HEK293 (cell line): ENCODE measurements at regions not wholly inside any gene's neighbourhood (a gene's known extent, or its start where the extent isn't known, plus 50 kb on each side); places are given as distances from the start of the nearest gene placed in this dataset.

Source experiments
- CTCF ChIA-PET: fragments of 350-600 bp; formaldehyde crosslinking; extraction: SDS; loops from one replicate; lab custom pipeline; 2021; ENCODE audit warnings: antibody characterized with exemption; lab: Yijun Ruan, JAX
- POLR2A ChIA-PET: fragments of 300-600 bp; formaldehyde crosslinking; extraction: SDS; loops from one replicate; lab custom pipeline; 2020; ENCODE audit warnings: antibody characterized with exemption, inconsistent platforms; lab: Yijun Ruan, JAX
- H3K27ac ChIP-seq: fragments of 200-500 bp; sonication (Bioruptor generic); 2 replicates; pipeline ENCODE4 v1.5.1; 2014; ENCODE audit warnings: low read depth, low read length, control low read depth, inconsistent platforms; ENCODE audit errors: extremely low read depth
- H3K36me3 ChIP-seq, 2 experiments: fragments of 200-500 bp in 1 of 2; sonication (Bioruptor generic) in 1 of 2; 1 replicate in 1 of 2; 2 replicates in 1 of 2; pipeline ENCODE4 v1.5.1; 2014 to 2017; ENCODE audit warnings: inconsistent platforms in 2 of 2, low read length in 2 of 2; ENCODE audit not compliant: control insufficient read depth in 2 of 2, insufficient read depth in 1 of 2
- H3K4me1 ChIP-seq: fragments of 200-500 bp; sonication (Bioruptor generic); 2 replicates; pipeline ENCODE4 v1.5.1; 2014; ENCODE audit warnings: mild to moderate bottlenecking, low read length, inconsistent platforms; ENCODE audit not compliant: control insufficient read depth, insufficient read depth
- H3K4me3 ChIP-seq: 2 replicates; pipeline ENCODE4 v1.5.1; 2011; ENCODE audit warnings: low read depth, mild to moderate bottlenecking, control low read depth, low read length, moderate library complexity
- H3K9me3 ChIP-seq: fragments of 200-500 bp; sonication (Bioruptor generic); 2 replicates; pipeline ENCODE4 v1.5.1; 2014; ENCODE audit warnings: low read depth, low read length, inconsistent platforms; ENCODE audit not compliant: control insufficient read depth, insufficient read depth
- ELK4 ChIP-seq: IDR thresholded peaks from 2 replicates; pipeline ENCODE4 v1.6.1; 2011; ENCODE audit warnings: mild to moderate bottlenecking, low read depth, low read length, borderline replicate concordance
- KLF16 ChIP-seq: fragments of 450-650 bp; formaldehyde crosslinking; IDR thresholded peaks from 2 replicates; pipeline ENCODE4 v1.5.1; 2017; ENCODE audit warnings: missing biosample characterization, missing genetic modification characterization
- PRDM2 ChIP-seq: fragments of 450-650 bp; formaldehyde crosslinking; IDR thresholded peaks from 2 replicates; pipeline ENCODE4 v1.5.1; 2016; ENCODE audit warnings: missing biosample characterization, missing genetic modification characterization, borderline replicate concordance
- ZNF146 ChIP-seq: fragments of 450-650 bp; formaldehyde crosslinking; IDR thresholded peaks from 2 replicates; pipeline ENCODE4 v1.5.1; 2016; ENCODE audit warnings: missing biosample characterization, missing genetic modification characterization
- ZNF19 ChIP-seq: fragments of 450-650 bp; formaldehyde crosslinking; IDR thresholded peaks from 2 replicates; pipeline ENCODE4; 2016; ENCODE audit warnings: missing biosample characterization, missing genetic modification characterization, low read depth
- ZNF211 ChIP-seq: fragments of 450-650 bp; formaldehyde crosslinking; IDR thresholded peaks from 2 replicates; pipeline ENCODE4 v1.5.1; 2016; ENCODE audit warnings: low read depth, missing biosample characterization, missing genetic modification characterization
- ZNF26 ChIP-seq: fragments of 450-650 bp; formaldehyde crosslinking; IDR thresholded peaks from 2 replicates; pipeline ENCODE4 v1.5.1; 2016; ENCODE audit warnings: missing biosample characterization, missing genetic modification characterization
- ZNF335 ChIP-seq: fragments of 450-650 bp; formaldehyde crosslinking; conservative IDR thresholded peaks from 2 replicates; pipeline ENCODE4 v1.5.1; 2016; ENCODE audit warnings: missing biosample characterization, missing genetic modification characterization
- ZNF514 ChIP-seq: fragments of 450-650 bp; formaldehyde crosslinking; IDR thresholded peaks from 2 replicates; pipeline ENCODE4 v1.5.1; 2016; ENCODE audit warnings: missing biosample characterization, missing genetic modification characterization
- ZNF521 ChIP-seq: fragments of 450-650 bp; formaldehyde crosslinking; IDR thresholded peaks from 2 replicates; pipeline ENCODE4 v1.5.1; 2017; ENCODE audit warnings: missing biosample characterization, mild to moderate bottlenecking, missing genetic modification characterization
- ZNF555 ChIP-seq: fragments of 450-650 bp; formaldehyde crosslinking; conservative IDR thresholded peaks from 2 replicates; pipeline ENCODE4 v1.5.1; 2017; ENCODE audit warnings: missing biosample characterization, mild to moderate bottlenecking, missing genetic modification characterization, inconsistent platforms
- ZNF571 ChIP-seq: fragments of 450-650 bp; formaldehyde crosslinking; IDR thresholded peaks from 2 replicates; pipeline ENCODE4 v1.5.0; 2017; ENCODE audit warnings: missing biosample characterization, missing genetic modification characterization
- ZNF626 ChIP-seq: fragments of 450-650 bp; sonication (Bioruptor Pico); formaldehyde crosslinking; IDR thresholded peaks from 2 replicates; pipeline ENCODE4 v1.5.1; 2018; ENCODE audit warnings: missing biosample characterization, missing genetic modification characterization, inconsistent platforms
- ZNF704 ChIP-seq: fragments of 450-650 bp; formaldehyde crosslinking; IDR thresholded peaks from 2 replicates; pipeline ENCODE4 v1.5.1; 2016; ENCODE audit warnings: missing biosample characterization, missing genetic modification characterization
- ZNF76 ChIP-seq: fragments of 450-650 bp; formaldehyde crosslinking; IDR thresholded peaks from 2 replicates; pipeline ENCODE4; 2016; ENCODE audit warnings: low read depth, missing biosample characterization, missing genetic modification characterization, borderline replicate concordance
- ZNF791 ChIP-seq: fragments of 450-650 bp; formaldehyde crosslinking; IDR thresholded peaks from 2 replicates; pipeline ENCODE4 v1.5.1; 2016; ENCODE audit warnings: missing biosample characterization, missing genetic modification characterization
- ZSCAN18 ChIP-seq: fragments of 450-650 bp; formaldehyde crosslinking; IDR thresholded peaks from 2 replicates; pipeline ENCODE4 v1.5.1; 2016; ENCODE audit warnings: missing biosample characterization, missing genetic modification characterization
- ZSCAN4 ChIP-seq: fragments of 450-650 bp; formaldehyde crosslinking; IDR thresholded peaks from 2 replicates; pipeline ENCODE4 v1.5.1; 2017; ENCODE audit warnings: missing biosample characterization, missing genetic modification characterization

GRCh38 chr12:17950898-17951297 is 139.1 kb downstream of the RERGL start:
- Histone ChIP-seq H3K27ac (no peak overlapping the region), H3K4me3 (no peak overlapping the region), H3K9me3 (no peaks in the 10 kb centered on the region), H3K36me3 (no peaks in the 10 kb centered on the region), H3K4me1 (no peaks in the 10 kb centered on the region)
- no peak for TF ChIP-seq ZNF571 (tag by site-specific recombination)
- no peak for TF ChIP-seq ZNF514 (tag by site-specific recombination)
- TF ChIP-seq KLF16: no peak
- no peak for TF ChIP-seq ZNF26 (tag by site-specific recombination)
- no peak for TF ChIP-seq ZNF704 (tag by site-specific recombination)
- TF ChIP-seq ELK4: no peak
- no peak for TF ChIP-seq ZSCAN4 (tag by site-specific recombination)
- TF ChIP-seq ZNF19: no peak
- TF ChIP-seq ZNF335: no peak
- no peak for TF ChIP-seq ZNF521 (tag by site-specific recombination)
- TF ChIP-seq ZNF76: no peak
- no peak for TF ChIP-seq ZSCAN18 (tag by site-specific recombination)
- TF ChIP-seq ZNF626 (tag by site-specific recombination): no peak
- no peak for TF ChIP-seq ZNF211 (tag by site-specific recombination)
- no peak for TF ChIP-seq ZNF791 (tag by site-specific recombination)
- TF ChIP-seq ZNF146 (tag by site-specific recombination): no peak
- TF ChIP-seq ZNF555: no peak
- ChIA-PET POLR2A (no interaction called here), CTCF (no interaction called here)

GRCh38 chr12:17949558-17950141 is 140.3 kb downstream of the RERGL start:
- no peak for TF ChIP-seq PRDM2
- no peak overlapping the region for H3K27ac ChIP-seq
- ChIA-PET POLR2A (no interaction called here), CTCF (no interaction called here)
- no peak overlapping the region for H3K4me3 ChIP-seq
- H3K36me3 ChIP-seq: no peaks in the 10 kb centered on the region
- H3K4me1 ChIP-seq: no peaks in the 10 kb centered on the region
- no peaks in the 10 kb centered on the region for H3K9me3 ChIP-seq
